BLaER1 treated with 17β-estradiol and CSF1 and Interleukin-3, amounts not matched to agents 10 nM and 100 nM (cell line): ENCODE measurements at regions not wholly inside any gene's neighbourhood (a gene's known extent, or its start where the extent isn't known, plus 50 kb on each side); places are given as distances from the start of the nearest gene placed in this dataset.
"Not testable (repeated sequence)": the region's sequence is repeated elsewhere in the genome, so short reads cannot be mapped to it uniquely, and the experiment has no call there.

ENCODE experiments used
- H3K27ac ChIP-seq, 11 experiments: shearing (Covaris generic); formaldehyde crosslinking; 2 replicates each; pipeline ENCODE4 v1.8.1; 2022
- H3K27me3 ChIP-seq, 11 experiments: shearing (Covaris generic); formaldehyde crosslinking; 2 replicates each; pipeline ENCODE4 v1.8.1; 2022
- H3K36me3 ChIP-seq, 11 experiments: shearing (Covaris generic); formaldehyde crosslinking; 2 replicates each; pipeline ENCODE4 v1.8.1; 2022
- H3K4me1 ChIP-seq, 10 experiments: shearing (Covaris generic); formaldehyde crosslinking; 2 replicates each; pipeline ENCODE4 v1.8.1; 2022
- H3K4me2 ChIP-seq, 11 experiments: shearing (Covaris generic); formaldehyde crosslinking; 2 replicates each; pipeline ENCODE4 v1.8.1; 2022
- H3K4me3 ChIP-seq, 10 experiments: shearing (Covaris generic); formaldehyde crosslinking; 2 replicates each; pipeline ENCODE4 v1.8.1; 2022
- H3K9ac ChIP-seq, 11 experiments: shearing (Covaris generic); formaldehyde crosslinking; 2 replicates each; pipeline ENCODE4 v1.8.1; 2022
- H3K9me3 ChIP-seq, 11 experiments: shearing (Covaris generic); formaldehyde crosslinking; replicated peaks in 1 of 11; 2 replicates each; pipeline ENCODE4 v1.8.1; 2022
- H4K20me1 ChIP-seq, 11 experiments: shearing (Covaris generic); formaldehyde crosslinking; 2 replicates each; pipeline ENCODE4 v1.8.1; 2022
- Cebpa-rat ChIP-seq, 11 experiments: shearing (Covaris generic); IDR thresholded peaks; 2 replicates each; pipeline ENCODE4 v1.8.1; 2022

GRCh38 chr1:118809586-118809985, 178.6 kb downstream of the TBX15 start:
- TF ChIP-seq Cebpa-rat (IDR thresholded peaks at IDR 0.05) = no peak
- Histone ChIP-seq H3K4me2 (no peak overlapping the region), H3K27ac (no peak overlapping the region), H3K4me1 (no peaks in the 10 kb centered on the region), H3K9me3 (no peaks in the 10 kb centered on the region), H3K27me3 (no peaks in the 10 kb centered on the region), H3K36me3 (no peaks in the 10 kb centered on the region), H3K4me3 (no peak overlapping the region), H3K9ac (no peak overlapping the region), H4K20me1 (no peaks in the 10 kb centered on the region)

GRCh38 chr1:118803128-118803527, 185.0 kb downstream of the TBX15 start:
- not testable (repeated sequence) for H3K27me3 ChIP-seq, H3K4me2 ChIP-seq, H3K27ac ChIP-seq, H3K4me3 ChIP-seq, H4K20me1 ChIP-seq, H3K36me3 ChIP-seq, H3K9ac ChIP-seq, H3K4me1 ChIP-seq
- H3K9me3 ChIP-seq = peaks cover 5 to 19% (median 10%) of the 10 kb centered on the region in 11 experiments; a peak in 13 of 22 replicates

- no peak overlapping the region for H3K27ac ChIP-seq
- H3K27me3 ChIP-seq = no peaks in the 10 kb centered on the region
- H3K4me2 ChIP-seq = no peak overlapping the region
- no peaks in the 10 kb centered on the region for H4K20me1 ChIP-seq
- no peaks in the 10 kb centered on the region for H3K36me3 ChIP-seq
- no peak for TF ChIP-seq Cebpa-rat (IDR thresholded peaks at IDR 0.05)
- H3K9me3 ChIP-seq = peaks cover 28 to 45% (median 37%) of the 10 kb centered on the region in 11 experiments
- no peak overlapping the region for H3K9ac ChIP-seq
- H3K4me3 ChIP-seq = no peak overlapping the region
- peaks cover 0 to 14% (median 12%) of the 10 kb centered on the region in 10 experiments; a peak in 15 of 20 replicates for H3K4me1 ChIP-seq
These were observed 196.9 kb downstream of the TBX15 start for GRCh38 chr1:118791094-118791691.

GRCh38 chr1:118788463-118788862, 199.7 kb downstream of the TBX15 start:
- Histone ChIP-seq H3K36me3 (no peaks in the 10 kb centered on the region), H4K20me1 (no peaks in the 10 kb centered on the region), H3K27me3 (no peaks in the 10 kb centered on the region), H3K9me3 (peaks cover 28 to 45% (median 37%) of the 10 kb centered on the region in 11 experiments), H3K4me1 (peaks cover 13 to 32% (median 28%) of the 10 kb centered on the region in 10 experiments), H3K4me2 (peak overlapping the region in 9 of 11 experiments; percentile 13 to 42 (median 30); a peak in 12 of 22 replicates), H3K4me3 (no peak overlapping the region), H3K9ac (no peak overlapping the region), H3K27ac (no peak overlapping the region)
- TF ChIP-seq Cebpa-rat (IDR thresholded peaks at IDR 0.05) = no peak

DNA sequence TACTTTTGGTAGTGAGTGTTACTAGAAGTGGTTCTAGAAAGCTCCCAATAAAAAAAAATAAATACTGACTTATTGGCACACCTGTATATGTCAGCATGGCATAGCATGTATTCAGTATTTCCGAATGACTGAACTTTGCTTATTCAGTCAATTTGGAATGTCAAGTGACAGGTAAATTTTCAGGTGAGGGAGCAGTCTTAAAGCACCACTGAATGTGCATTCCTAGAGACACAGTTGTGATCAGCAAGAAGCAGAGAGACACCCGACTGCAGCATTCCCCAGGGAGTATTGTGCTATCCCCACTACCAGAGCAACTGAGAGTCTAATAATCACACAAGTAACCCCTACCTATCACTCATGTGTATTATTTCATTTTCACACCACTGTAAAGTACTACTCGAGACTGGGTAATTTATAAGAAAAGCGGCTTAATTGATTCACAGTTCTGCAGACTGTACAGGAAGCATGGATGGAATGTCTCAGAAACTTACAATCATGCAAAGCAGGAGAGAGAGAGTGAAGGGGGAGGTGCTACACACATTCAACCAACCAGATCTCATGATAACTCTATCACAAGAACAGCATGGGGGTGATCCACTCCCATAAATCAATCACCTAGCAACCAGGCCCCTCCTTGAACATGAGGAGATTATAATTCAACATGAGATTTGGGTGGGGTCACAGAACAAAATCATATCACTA, 201.5 kb downstream of the TBX15 start:
- H3K27me3 ChIP-seq = no peaks in the 10 kb centered on the region
- H3K4me2 ChIP-seq = peak overlapping the region in 7 of 11 experiments; percentile 5 to 61 (median 40); a peak in 9 of 22 replicates
- H3K9me3 ChIP-seq = peaks cover 23 to 33% (median 29%) of the 10 kb centered on the region in 11 experiments
- H3K4me1 ChIP-seq = peaks cover 13 to 32% (median 28%) of the 10 kb centered on the region in 10 experiments
- H3K9ac ChIP-seq = no peak overlapping the region
- no peak overlapping the region for H3K4me3 ChIP-seq
- no peak overlapping the region for H3K27ac ChIP-seq
- TF ChIP-seq Cebpa-rat (IDR thresholded peaks at IDR 0.05) = no peak
- no peaks in the 10 kb centered on the region for H4K20me1 ChIP-seq
- no peaks in the 10 kb centered on the region for H3K36me3 ChIP-seq

DNA sequence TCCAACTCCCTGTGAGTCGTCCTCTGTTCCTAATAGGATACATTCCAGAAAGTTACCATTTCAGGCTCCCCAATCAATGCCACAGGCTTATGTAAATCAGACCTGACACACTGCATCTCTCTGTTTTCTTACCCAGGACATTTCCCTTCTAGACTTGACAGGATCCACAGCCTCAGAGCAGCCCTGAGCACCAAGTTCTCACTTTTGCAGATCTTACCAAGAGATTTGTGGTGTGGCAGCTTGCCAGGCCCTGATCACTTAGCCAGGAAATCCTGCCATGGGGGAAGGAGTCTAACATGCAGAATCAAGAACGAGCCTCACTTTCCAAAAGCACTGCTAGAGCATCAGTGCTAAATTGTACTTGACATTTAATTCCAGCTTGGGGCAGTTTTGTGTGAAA, 202.9 kb downstream of the TBX15 start:
- H3K9me3 ChIP-seq = peaks cover 10 to 20% (median 15%) of the 10 kb centered on the region in 11 experiments
- no peak overlapping the region for H3K9ac ChIP-seq
- H3K27me3 ChIP-seq = no peaks in the 10 kb centered on the region
- H3K27ac ChIP-seq = no peak overlapping the region
- TF ChIP-seq Cebpa-rat (IDR thresholded peaks at IDR 0.05) = no peak
- H4K20me1 ChIP-seq = no peaks in the 10 kb centered on the region
- peaks cover 13 to 32% (median 28%) of the 10 kb centered on the region in 10 experiments for H3K4me1 ChIP-seq
- H3K4me2 ChIP-seq = peak overlapping the region; percentile 21 to 61 (median 41)
- H3K4me3 ChIP-seq = no peak overlapping the region
- H3K36me3 ChIP-seq = no peaks in the 10 kb centered on the region

DNA sequence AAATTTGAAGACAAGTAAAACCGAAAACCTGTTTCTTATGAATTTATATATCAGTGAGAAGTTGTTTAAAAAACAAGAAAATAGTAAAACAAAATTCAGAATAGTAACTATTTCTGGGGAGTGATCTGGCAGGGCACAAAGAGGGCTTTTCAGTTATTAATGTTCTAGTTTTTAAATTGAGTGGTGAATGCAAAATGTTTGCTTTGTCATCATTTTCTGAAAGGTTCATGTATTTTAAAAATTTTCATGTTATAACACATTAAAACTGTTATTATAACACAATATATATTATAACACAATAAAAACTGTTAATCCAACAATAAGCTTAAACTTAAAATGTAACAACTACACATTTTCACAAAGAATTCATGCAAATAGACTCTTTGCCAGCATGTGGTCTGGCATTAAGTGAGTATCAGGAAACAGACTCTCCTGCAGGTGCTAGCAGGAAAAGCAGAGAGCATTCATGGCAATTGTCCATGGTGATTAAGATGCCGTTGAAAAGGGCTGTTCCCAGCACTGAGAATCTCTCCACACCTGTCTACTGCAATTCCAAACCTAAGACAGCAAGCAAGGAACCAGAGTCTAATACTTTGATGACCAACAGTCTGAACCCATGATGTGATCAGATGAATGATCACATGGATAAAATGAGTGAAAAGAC, 204.9 kb downstream of the TBX15 start:
- no peaks in the 10 kb centered on the region for H3K9me3 ChIP-seq
- no peak for TF ChIP-seq Cebpa-rat (IDR thresholded peaks at IDR 0.05)
- no peaks in the 10 kb centered on the region for H3K36me3 ChIP-seq
- no peaks in the 10 kb centered on the region for H3K27me3 ChIP-seq
- no peak overlapping the region for H3K4me2 ChIP-seq
- no peak overlapping the region for H3K4me3 ChIP-seq
- no peaks in the 10 kb centered on the region for H4K20me1 ChIP-seq
- peaks cover 13 to 28% (median 24%) of the 10 kb centered on the region in 10 experiments for H3K4me1 ChIP-seq
- H3K9ac ChIP-seq = no peak overlapping the region
- no peak overlapping the region for H3K27ac ChIP-seq

GRCh38 chr1:118773656-118774055, 214.5 kb downstream of the TBX15 start:
- H3K9ac ChIP-seq = no peak overlapping the region
- no peaks in the 10 kb centered on the region for H4K20me1 ChIP-seq
- no peaks in the 10 kb centered on the region for H3K36me3 ChIP-seq
- peaks cover 0 to 6% (median 0%) of the 10 kb centered on the region in 10 experiments; a peak in 5 of 20 replicates for H3K4me1 ChIP-seq
- no peak for TF ChIP-seq Cebpa-rat (IDR thresholded peaks at IDR 0.05)
- no peak overlapping the region for H3K4me2 ChIP-seq
- H3K27me3 ChIP-seq = no peaks in the 10 kb centered on the region
- H3K4me3 ChIP-seq = no peak overlapping the region
- no peak overlapping the region for H3K27ac ChIP-seq
- no peaks in the 10 kb centered on the region; a peak in 1 of 22 replicates for H3K9me3 ChIP-seq

- no peak overlapping the region for H3K4me3 ChIP-seq
- H4K20me1 ChIP-seq = no peaks in the 10 kb centered on the region
- H3K9ac ChIP-seq = no peak overlapping the region
- no peaks in the 10 kb centered on the region for H3K4me1 ChIP-seq
- peaks cover 0 to 12% (median 8%) of the 10 kb centered on the region in 11 experiments; a peak in 19 of 22 replicates for H3K9me3 ChIP-seq
- no peak overlapping the region for H3K4me2 ChIP-seq
- no peaks in the 10 kb centered on the region for H3K36me3 ChIP-seq
- TF ChIP-seq Cebpa-rat (IDR thresholded peaks at IDR 0.05) = no peak
- no peak overlapping the region for H3K27ac ChIP-seq
- no peaks in the 10 kb centered on the region for H3K27me3 ChIP-seq
These were observed 220.2 kb downstream of the TBX15 start for GRCh38 chr1:118767971-118768370.
